GM13977 (cell line): ENCODE measurements at regions not wholly inside any gene's neighbourhood (a gene's known extent, or its start where the extent isn't known, plus 50 kb on each side); places are given as distances from the start of the nearest gene placed in this dataset.
"Not testable (repeated sequence)": the region's sequence is repeated elsewhere in the genome, so short reads cannot be mapped to it uniquely, and the experiment has no call there.

Source experiments
- DNase-seq: peaks from one replicate; pipeline ENCODE4 v3.0.0; 2012; ENCODE audit warnings: low spot score
- CTCF ChIP-seq: IDR thresholded peaks from 2 replicates; pipeline ENCODE4 v1.5.1; 2012; ENCODE audit warnings: mild to moderate bottlenecking, control low read depth; ENCODE audit not compliant: insufficient read depth; ENCODE audit errors: extremely low read depth, missing control alignments
- in situ Hi-C: fragments of 300-500 bp; cut with MboI; formaldehyde crosslinking; loops from one replicate; pipeline ENCODE4 v1.12.0; 2022; ENCODE audit warnings: low sequenced_read_pairs, low pct_unique_long_range_greater_than_20kb, mixed read lengths, inconsistent platforms; ENCODE audit not compliant: unreplicated experiment

GRCh38 chr2:8246137-8246536 lies 435.7 kb upstream of the ID2 start:
- DNase-seq, result no peak
- in situ Hi-C loops, result no loop called here
- TF ChIP-seq CTCF, result no peak

- no peak for DNase-seq
- in situ Hi-C loops, result no loop called here
- no peak for TF ChIP-seq CTCF
These were observed 433.8 kb upstream of the ID2 start for GRCh38 chr2:8247905-8248622.

- TF ChIP-seq CTCF, result no peak
- DNase-seq, result no peak
- in situ Hi-C loops, result no loop called here
These were observed 433.3 kb upstream of the ID2 start for GRCh38 chr2:8248623-8248957.

GRCh38 chr2:8249141-8249540 lies 432.7 kb upstream of the ID2 start:
- TF ChIP-seq CTCF, result no peak
- no peak for DNase-seq
- in situ Hi-C loops, result no loop called here

- DNase-seq, result no peak
- no peak for TF ChIP-seq CTCF
- in situ Hi-C loops, result no loop called here
These were observed 432.1 kb upstream of the ID2 start for GRCh38 chr2:8249769-8250168.

- DNase-seq, in situ Hi-C loops: not testable (repeated sequence)
These were observed 431.6 kb upstream of the ID2 start for GRCh38 chr2:8250290-8250689.

GRCh38 chr2:8251291-8251690 lies 430.6 kb upstream of the ID2 start:
- in situ Hi-C loops, result no loop called here

More at GRCh38 chr2:8251291-8251690, 430.6 kb upstream of the ID2 start:
- DNase-seq, result no peak
- TF ChIP-seq CTCF, result no peak
